Right atrium auricular region (tissue), 2 donors: ENCODE measurements at regions not wholly inside any gene's neighbourhood (a gene's known extent, or its start where the extent isn't known, plus 50 kb on each side); places are given as distances from the start of the nearest gene placed in this dataset.
A peak's percentile ranks its signal among the peaks of the same experiment; 100 is the strongest.
"Not testable (repeated sequence)": the region's sequence is repeated elsewhere in the genome, so short reads cannot be mapped to it uniquely, and the experiment has no call there.

Experiments used
- DNase-seq: peaks from one replicate; pipeline ENCODE4 v3.0.0-alpha.2; 2019; ENCODE audit warnings: low spot score
- H3K27ac ChIP-seq, 2 donors: fragments of 200-600 bp; sonication (generic); 1 replicate in 1 of 2; 2 replicates in 1 of 2; pipeline ENCODE4 v1.5.1; 2016 to 2019
- H3K27me3 ChIP-seq, 2 donors: fragments of 200-600 bp; sonication (generic); one replicate each; pipeline versions ENCODE4 v1.5.1 to v1.6.0; 2017 to 2019
- H3K36me3 ChIP-seq: fragments of 200-600 bp; sonication (generic); one replicate; pipeline ENCODE4 v1.5.1; 2016
- H3K4me1 ChIP-seq, 2 donors: fragments of 200-600 bp; sonication (generic); one replicate each; pipeline versions ENCODE4 v1.5.1 to v1.6.0; 2017 to 2019
- H3K4me3 ChIP-seq, 2 donors: fragments of 200-600 bp; sonication (generic); 1 replicate in 1 of 2; 2 replicates in 1 of 2; pipeline ENCODE4 v1.5.1; 2017 to 2019; ENCODE audit warnings: mild to moderate bottlenecking in 1 of 2, moderate library complexity in 1 of 2
- H3K9me3 ChIP-seq, 2 donors: fragments of 200-600 bp; sonication (generic); one replicate each; pipeline ENCODE4 v1.5.1; 2019
- CTCF ChIP-seq, 2 donors: fragments of 200-600 bp; sonication (generic); IDR thresholded peaks; one replicate each; pipeline ENCODE4 v1.5.1; 2019; ENCODE audit warnings: antibody characterized with exemption in 2 of 2

GRCh38 chr18:15005313-15006130 is 257.6 kb downstream of the ANKRD30B start:
- Histone ChIP-seq H3K27ac (no peak overlapping the region), H3K9me3 (no peaks in the 10 kb centered on the region), H3K4me3 (no peak overlapping the region), H3K36me3 (no peaks in the 10 kb centered on the region), H3K4me1 (no peaks in the 10 kb centered on the region), H3K27me3 (no peaks in the 10 kb centered on the region)
- TF ChIP-seq CTCF (IDR thresholded peaks at IDR 0.05), result no peak
- DNase-seq, result no peak

GRCh38 chr18:15006616-15007015 is 258.6 kb downstream of the ANKRD30B start:
- H3K4me3 ChIP-seq, H3K9me3 ChIP-seq, DNase-seq, H3K4me1 ChIP-seq, H3K27ac ChIP-seq, H3K36me3 ChIP-seq, H3K27me3 ChIP-seq: not testable (repeated sequence)

GRCh38 chr18:15026041-15026440 is 278.1 kb downstream of the ANKRD30B start:
- not testable (repeated sequence) for H3K27me3 ChIP-seq, DNase-seq, H3K4me1 ChIP-seq, H3K36me3 ChIP-seq, H3K9me3 ChIP-seq, H3K4me3 ChIP-seq, H3K27ac ChIP-seq

GRCh38 chr18:15028037-15028436 is 280.1 kb downstream of the ANKRD30B start:
- H3K27me3 ChIP-seq, DNase-seq, H3K4me1 ChIP-seq, H3K27ac ChIP-seq, H3K36me3 ChIP-seq, H3K9me3 ChIP-seq, H3K4me3 ChIP-seq: not testable (repeated sequence)
- TF ChIP-seq CTCF (IDR thresholded peaks at IDR 0.05), result peak in 1 of 2 donors; percentile 50

GRCh38 chr18:15060279-15060880 is 312.4 kb downstream of the ANKRD30B start:
- H3K27me3 ChIP-seq, H3K4me3 ChIP-seq, DNase-seq, H3K27ac ChIP-seq, H3K9me3 ChIP-seq, H3K4me1 ChIP-seq, H3K36me3 ChIP-seq: not testable (repeated sequence)

- H3K27me3 ChIP-seq, H3K4me1 ChIP-seq, H3K36me3 ChIP-seq, DNase-seq, H3K4me3 ChIP-seq, H3K27ac ChIP-seq, H3K9me3 ChIP-seq: not testable (repeated sequence)
Observed at GRCh38 chr18:15061289-15061896, 313.4 kb downstream of the ANKRD30B start.

GRCh38 chr18:15066434-15066833 is 318.5 kb downstream of the ANKRD30B start:
- H3K36me3 ChIP-seq, DNase-seq, H3K4me3 ChIP-seq, H3K27me3 ChIP-seq, H3K4me1 ChIP-seq, H3K9me3 ChIP-seq, H3K27ac ChIP-seq: not testable (repeated sequence)

- not testable (repeated sequence) for H3K4me1 ChIP-seq, H3K36me3 ChIP-seq, H3K4me3 ChIP-seq, H3K27me3 ChIP-seq, H3K27ac ChIP-seq, DNase-seq, H3K9me3 ChIP-seq
Observed at GRCh38 chr18:15071311-15071710, 323.3 kb downstream of the ANKRD30B start.
